ENCODE measurements at regions not wholly inside any gene's neighbourhood (a gene's known extent, or its start where the extent isn't known, plus 50 kb on each side); places are given as distances from the start of the nearest gene placed in this dataset.

GRCh38 chr4:149986917-149987316, 91.3 kb upstream of the DCLK2 start:
- no peak overlapping the region for H3K4me3 Mint-ChIP-seq
- CTCF ChIA-PET (ENCODE audit: partially characterized antibody), result no interaction called here
- H3K27ac Mint-ChIP-seq, result no peak overlapping the region

GRCh38 chr4:149987330-149988086, 90.7 kb upstream of the DCLK2 start:
- Mint-ChIP-seq H3K4me3 (no peak overlapping the region), H3K4me1 (peaks cover 5 to 17% (median 9%) of the 10 kb centered on the region in 4 donors), H3K27me3 (no peaks in the 10 kb centered on the region), H3K36me3 (no peaks in the 10 kb centered on the region), H3K9me3 (no peaks in the 10 kb centered on the region), H3K27ac (no peak overlapping the region)
- no peak for DNase-seq
- intact Hi-C loops (cut with micrococcal nuclease), result no loop called here
- Histone ChIP-seq H3K9me3 (ENCODE audit: control insufficient read depth in 1 of 2, low read length in 2 of 2) (no peaks in the 10 kb centered on the region), H3K27ac (ENCODE audit: low read depth, low read length) (no peak overlapping the region), H3K4me1 (ENCODE audit: insufficient read depth, low read length) (peaks cover 21% of the 10 kb centered on the region), H3K27me3 (ENCODE audit: insufficient read depth, low read length) (no peaks in the 10 kb centered on the region), H3K36me3 (ENCODE audit: insufficient read depth, low read length) (no peaks in the 10 kb centered on the region), H3K4me3 (ENCODE audit: low read length in 2 of 2) (no peak overlapping the region)
- ChIA-PET POLR2A (ENCODE audit: partially characterized antibody) (no interaction called here), CTCF (ENCODE audit: partially characterized antibody) (no interaction called here)

More at GRCh38 chr4:149986917-149987316, 91.3 kb upstream of the DCLK2 start:
- Histone ChIP-seq H3K27me3 (ENCODE audit: insufficient read depth, low read length) (no peaks in the 10 kb centered on the region), H3K4me3 (ENCODE audit: low read length in 2 of 2) (no peak overlapping the region), H3K27ac (ENCODE audit: low read depth, low read length) (no peak overlapping the region), H3K36me3 (ENCODE audit: insufficient read depth, low read length) (no peaks in the 10 kb centered on the region), H3K4me1 (ENCODE audit: insufficient read depth, low read length) (peaks cover 21% of the 10 kb centered on the region), H3K9me3 (ENCODE audit: control insufficient read depth in 1 of 2, low read length in 2 of 2) (no peaks in the 10 kb centered on the region)
- peaks cover 5 to 17% (median 10%) of the 10 kb centered on the region in 4 donors for H3K4me1 Mint-ChIP-seq
- no peaks in the 10 kb centered on the region for H3K9me3 Mint-ChIP-seq
- no peaks in the 10 kb centered on the region for H3K36me3 Mint-ChIP-seq
- POLR2A ChIA-PET (ENCODE audit: partially characterized antibody), result no interaction called here
- no peaks in the 10 kb centered on the region for H3K27me3 Mint-ChIP-seq
- intact Hi-C loops (cut with micrococcal nuclease), result no loop called here
- no peak for DNase-seq

- no peak overlapping the region for H3K4me3 Mint-ChIP-seq
- POLR2A ChIA-PET (ENCODE audit: partially characterized antibody), result no interaction called here
- H3K36me3 Mint-ChIP-seq, result no peaks in the 10 kb centered on the region
- Histone ChIP-seq H3K4me1 (ENCODE audit: insufficient read depth, low read length) (peaks cover 21% of the 10 kb centered on the region), H3K36me3 (ENCODE audit: insufficient read depth, low read length) (no peaks in the 10 kb centered on the region), H3K27me3 (ENCODE audit: insufficient read depth, low read length) (no peaks in the 10 kb centered on the region), H3K27ac (ENCODE audit: low read depth, low read length) (no peak overlapping the region), H3K4me3 (ENCODE audit: low read length in 2 of 2) (no peak overlapping the region), H3K9me3 (ENCODE audit: control insufficient read depth in 1 of 2, low read length in 2 of 2) (no peaks in the 10 kb centered on the region)
- intact Hi-C loops (cut with micrococcal nuclease), result no loop called here
- H3K27ac Mint-ChIP-seq, result no peak overlapping the region
- no peaks in the 10 kb centered on the region for H3K9me3 Mint-ChIP-seq
- no peak for DNase-seq
- H3K4me1 Mint-ChIP-seq, result peaks cover 5 to 17% (median 9%) of the 10 kb centered on the region in 4 donors
- CTCF ChIA-PET (ENCODE audit: partially characterized antibody), result no interaction called here
- H3K27me3 Mint-ChIP-seq, result no peaks in the 10 kb centered on the region
Observed at GRCh38 chr4:149988087-149988410, 90.2 kb upstream of the DCLK2 start.

GRCh38 chr4:149993030-149993429, 85.2 kb upstream of the DCLK2 start:
- DNase-seq, result no peak
- CTCF ChIA-PET (ENCODE audit: partially characterized antibody), result interaction anchor here (0.7 kb wide), 1 partner anchor 874 kb away, joined by 3 read pairs; no protein-coding TSS in a partner anchor
- no peaks in the 10 kb centered on the region for H3K9me3 ChIP-seq (ENCODE audit: control insufficient read depth in 1 of 2, low read length in 2 of 2)
- H3K36me3 ChIP-seq (ENCODE audit: insufficient read depth, low read length), result no peaks in the 10 kb centered on the region
- H3K4me3 ChIP-seq (ENCODE audit: low read length in 2 of 2), result no peak overlapping the region
- Mint-ChIP-seq H3K9me3 (no peaks in the 10 kb centered on the region), H3K27me3 (no peaks in the 10 kb centered on the region), H3K27ac (no peak overlapping the region), H3K4me3 (no peak overlapping the region), H3K36me3 (no peaks in the 10 kb centered on the region), H3K4me1 (no peaks in the 10 kb centered on the region)
- H3K27ac ChIP-seq (ENCODE audit: low read depth, low read length), result no peak overlapping the region
- POLR2A ChIA-PET (ENCODE audit: partially characterized antibody), result no interaction called here
- H3K4me1 ChIP-seq (ENCODE audit: insufficient read depth, low read length), result no peaks in the 10 kb centered on the region
- no peaks in the 10 kb centered on the region for H3K27me3 ChIP-seq (ENCODE audit: insufficient read depth, low read length)
- intact Hi-C loops (cut with micrococcal nuclease), result no loop called here

- Mint-ChIP-seq H3K27ac (no peak overlapping the region), H3K27me3 (peaks cover 0 to 3% of the 10 kb centered on the region in 2 donors), H3K9me3 (no peaks in the 10 kb centered on the region), H3K4me3 (no peak overlapping the region), H3K4me1 (no peaks in the 10 kb centered on the region), H3K36me3 (no peaks in the 10 kb centered on the region)
- ChIA-PET CTCF (ENCODE audit: partially characterized antibody) (no interaction called here), POLR2A (ENCODE audit: partially characterized antibody) (no interaction called here)
- no peak overlapping the region for H3K27ac ChIP-seq (ENCODE audit: low read depth, low read length)
- no peak overlapping the region for H3K4me3 ChIP-seq (ENCODE audit: low read length in 2 of 2)
- no peaks in the 10 kb centered on the region for H3K4me1 ChIP-seq (ENCODE audit: insufficient read depth, low read length)
- no peaks in the 10 kb centered on the region for H3K36me3 ChIP-seq (ENCODE audit: insufficient read depth, low read length)
- no peaks in the 10 kb centered on the region for H3K9me3 ChIP-seq (ENCODE audit: control insufficient read depth in 1 of 2, low read length in 2 of 2)
- no peaks in the 10 kb centered on the region for H3K27me3 ChIP-seq (ENCODE audit: insufficient read depth, low read length)
- intact Hi-C loops (cut with micrococcal nuclease), result no loop called here
- peak in 1 of 5 donors; percentile 9 for DNase-seq
Observed at GRCh38 chr4:149995134-149995756, 83.0 kb upstream of the DCLK2 start.

- Mint-ChIP-seq H3K9me3 (no peaks in the 10 kb centered on the region), H3K27ac (no peak overlapping the region), H3K27me3 (peaks cover 0 to 3% of the 10 kb centered on the region in 2 donors), H3K36me3 (no peaks in the 10 kb centered on the region), H3K4me3 (no peak overlapping the region), H3K4me1 (no peaks in the 10 kb centered on the region)
- no peak for DNase-seq
- no peaks in the 10 kb centered on the region for H3K9me3 ChIP-seq (ENCODE audit: control insufficient read depth in 1 of 2, low read length in 2 of 2)
- H3K27me3 ChIP-seq (ENCODE audit: insufficient read depth, low read length), result no peaks in the 10 kb centered on the region
- H3K27ac ChIP-seq (ENCODE audit: low read depth, low read length), result no peak overlapping the region
- POLR2A ChIA-PET (ENCODE audit: partially characterized antibody), result no interaction called here
- CTCF ChIA-PET (ENCODE audit: partially characterized antibody), result interaction anchor here (1.0 kb wide), 1 partner anchor 869 kb away, joined by 4 read pairs; no protein-coding TSS in a partner anchor
- no peaks in the 10 kb centered on the region for H3K36me3 ChIP-seq (ENCODE audit: insufficient read depth, low read length)
- H3K4me3 ChIP-seq (ENCODE audit: low read length in 2 of 2), result no peak overlapping the region
- no peaks in the 10 kb centered on the region for H3K4me1 ChIP-seq (ENCODE audit: insufficient read depth, low read length)
- intact Hi-C loops (cut with micrococcal nuclease), result no loop called here
Observed at GRCh38 chr4:149997881-149998421, 80.3 kb upstream of the DCLK2 start.

- no peaks in the 10 kb centered on the region for H3K27me3 ChIP-seq (ENCODE audit: insufficient read depth, low read length)
- Mint-ChIP-seq H3K4me3 (no peak overlapping the region), H3K36me3 (no peaks in the 10 kb centered on the region), H3K4me1 (no peaks in the 10 kb centered on the region), H3K9me3 (no peaks in the 10 kb centered on the region), H3K27ac (no peak overlapping the region), H3K27me3 (peaks cover 0 to 8% of the 10 kb centered on the region in 2 donors)
- H3K4me3 ChIP-seq (ENCODE audit: low read length in 2 of 2), result no peak overlapping the region
- H3K9me3 ChIP-seq (ENCODE audit: control insufficient read depth in 1 of 2, low read length in 2 of 2), result no peaks in the 10 kb centered on the region
- no peaks in the 10 kb centered on the region for H3K4me1 ChIP-seq (ENCODE audit: insufficient read depth, low read length)
- no peaks in the 10 kb centered on the region for H3K36me3 ChIP-seq (ENCODE audit: insufficient read depth, low read length)
- ChIA-PET CTCF (ENCODE audit: partially characterized antibody) (no interaction called here), POLR2A (ENCODE audit: partially characterized antibody) (no interaction called here)
- no peak for DNase-seq
- intact Hi-C loops (cut with micrococcal nuclease), result no loop called here
- no peak overlapping the region for H3K27ac ChIP-seq (ENCODE audit: low read depth, low read length)
Observed at GRCh38 chr4:149999485-150000074, 78.7 kb upstream of the DCLK2 start.

All from CD4-positive, alpha-beta memory T cell (primary cell).